Neural cell (in vitro differentiated cells): ENCODE measurements at regions not wholly inside any gene's neighbourhood (a gene's known extent, or its start where the extent isn't known, plus 50 kb on each side); places are given as distances from the start of the nearest gene placed in this dataset.

ENCODE experiments used
- H2AFZ ChIP-seq: fragments of 200-600, 300-800 bp; sonication (generic), shearing (Covaris generic); 2 replicates; pipeline ENCODE4 v1.6.0; 2014; ENCODE audit warnings: low read depth, mild to moderate bottlenecking, antibody characterized with exemption, low read length, moderate library complexity
- H3F3A ChIP-seq: fragments of 200-600 bp; shearing (Covaris generic); 2 replicates; pipeline ENCODE4 v1.6.1; 2016; ENCODE audit warnings: mild to moderate bottlenecking, moderate library complexity, mixed read lengths, antibody characterized with exemption, low read length; ENCODE audit not compliant: insufficient read depth, poor library complexity, severe bottlenecking
- H3K27ac ChIP-seq: fragments of 200-600, 300-800 bp; sonication (generic), shearing (Covaris generic); 2 replicates; pipeline ENCODE4 v1.5.1; 2014; ENCODE audit warnings: mild to moderate bottlenecking, low read length, moderate library complexity
- H3K27me3 ChIP-seq: fragments of 300-800, 200-600 bp; sonication (generic), shearing (Covaris generic); 2 replicates; pipeline ENCODE4 v1.6.0; 2014; ENCODE audit warnings: mild to moderate bottlenecking, low read depth, low read length, moderate library complexity; ENCODE audit not compliant: insufficient read depth
- H3K36me3 ChIP-seq: fragments of 300-800, 200-600 bp; sonication (generic), shearing (Covaris generic); 2 replicates; pipeline ENCODE4 v1.5.1; 2014; ENCODE audit warnings: mild to moderate bottlenecking, antibody characterized with exemption, low read length, moderate library complexity; ENCODE audit not compliant: insufficient read depth
- H3K4me2 ChIP-seq: fragments of 300-800, 200-600 bp; sonication (generic), shearing (Covaris generic); 2 replicates; pipeline ENCODE4 v1.6.0; 2014; ENCODE audit warnings: mild to moderate bottlenecking, low read length
- H3K4me3 ChIP-seq: fragments of 300-800, 200-600 bp; sonication (generic), shearing (Covaris generic); 2 replicates; pipeline ENCODE4 v1.5.1; 2014; ENCODE audit warnings: mild to moderate bottlenecking, low read length, moderate library complexity
- H3K79me2 ChIP-seq: fragments of 200-600 bp; shearing (Covaris generic); replicated peaks from 2 replicates; pipeline ENCODE4 v1.6.0; 2014; ENCODE audit warnings: mild to moderate bottlenecking, low read length, moderate library complexity; ENCODE audit not compliant: insufficient read depth
- H3K9ac ChIP-seq: fragments of 300-800, 200-600 bp; sonication (generic), shearing (Covaris generic); 2 replicates; pipeline ENCODE4 v1.6.1; 2016; ENCODE audit warnings: mild to moderate bottlenecking, low read length, mixed read lengths
- H3K9me2 ChIP-seq: fragments of 200-600 bp; shearing (Covaris generic); 2 replicates; pipeline ENCODE4 v1.6.1; 2016; ENCODE audit warnings: mild to moderate bottlenecking, low read length, mixed read lengths; ENCODE audit not compliant: insufficient read depth
- H3K9me3 ChIP-seq: fragments of 200-600, 300-800 bp; sonication (generic), shearing (Covaris generic); 2 replicates; pipeline ENCODE4 v1.6.1; 2016; ENCODE audit warnings: mild to moderate bottlenecking, mixed run types, low read length, moderate library complexity, mixed read lengths
- H4K20me1 ChIP-seq: fragments of 200-600 bp; shearing (Covaris generic); 2 replicates; pipeline ENCODE4 v1.6.1; 2016; ENCODE audit warnings: mild to moderate bottlenecking, mixed run types; ENCODE audit not compliant: insufficient read depth
- EP300 ChIP-seq: fragments of 450-650 bp; conservative IDR thresholded peaks from 2 replicates; pipeline ENCODE4 v1.6.1; 2014; ENCODE audit warnings: antibody characterized with exemption, mild to moderate bottlenecking, moderate library complexity; ENCODE audit not compliant: poor library complexity, severe bottlenecking
- EZH2 ChIP-seq: fragments of 200-600, 300-800 bp; shearing (Covaris generic), sonication (generic); IDR thresholded peaks from 2 replicates; pipeline ENCODE4 v1.6.1; 2014; ENCODE audit warnings: antibody characterized with exemption, low read length, borderline replicate concordance, mild to moderate bottlenecking; ENCODE audit not compliant: insufficient read depth, poor library complexity, severe bottlenecking
- MXI1 ChIP-seq: fragments of 450-650 bp; conservative IDR thresholded peaks from 2 replicates; pipeline ENCODE4 v1.6.1; 2014; ENCODE audit warnings: antibody characterized with exemption, mild to moderate bottlenecking; ENCODE audit not compliant: poor library complexity, severe bottlenecking
- POLR2AphosphoS5 ChIP-seq: IDR thresholded peaks from 2 replicates; pipeline ENCODE4 v1.6.1; 2012
- RAD21 ChIP-seq: fragments of 450-650 bp; conservative IDR thresholded peaks from 2 replicates; pipeline ENCODE4 v1.6.1; 2014; ENCODE audit warnings: antibody characterized with exemption, mild to moderate bottlenecking, moderate library complexity
- REST ChIP-seq: IDR thresholded peaks from 2 replicates; pipeline ENCODE4 v1.6.1; 2012; ENCODE audit warnings: borderline replicate concordance
- SMC3 ChIP-seq: fragments of 450-650 bp; conservative IDR thresholded peaks from 2 replicates; pipeline ENCODE4 v1.6.1; 2014; ENCODE audit warnings: antibody characterized with exemption, mild to moderate bottlenecking, moderate library complexity; ENCODE audit not compliant: poor library complexity
- TAF1 ChIP-seq: IDR thresholded peaks from 2 replicates; pipeline ENCODE4 v1.6.1; 2012; ENCODE audit warnings: low read depth
- TF ChIP-seq, protein P1 (sequence below): fragments of 450-650 bp; IDR thresholded peaks from 2 replicates; pipeline ENCODE4 v1.5.1; 2014; ENCODE audit warnings: antibody characterized with exemption, mild to moderate bottlenecking, moderate library complexity; ENCODE audit not compliant: poor library complexity, severe bottlenecking

DNA sequence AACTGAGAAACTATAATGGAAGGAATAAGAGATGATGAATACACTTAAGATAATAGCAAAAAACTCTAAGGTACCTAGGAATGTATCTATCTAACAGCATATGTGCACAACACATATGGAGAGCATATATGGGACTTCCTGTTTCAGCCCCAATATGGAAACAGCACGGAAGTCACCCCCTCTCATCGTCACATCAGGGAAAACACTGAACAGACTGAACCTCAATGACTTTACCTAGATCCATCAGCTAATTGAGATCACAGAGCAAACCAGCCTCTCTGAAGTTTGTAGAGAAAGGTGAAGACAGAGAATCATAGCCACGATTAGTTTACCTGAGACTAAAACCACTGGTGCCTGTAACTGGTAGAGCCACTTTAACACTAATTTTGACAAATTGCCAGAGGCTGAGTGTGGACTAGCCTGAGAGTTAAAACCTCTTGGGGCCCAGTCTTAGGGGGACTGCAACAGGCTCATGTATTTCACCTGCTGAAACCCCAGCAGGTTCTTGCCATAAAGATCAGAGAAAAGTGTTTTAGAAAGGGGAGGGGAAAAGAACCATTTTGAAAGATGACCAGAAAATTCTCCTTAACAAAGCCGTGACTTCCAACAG is 722.6 kb downstream of the TBC1D22A start:
- H3K9ac ChIP-seq, result no peak overlapping the region
- no peaks in the 10 kb centered on the region for H3F3A ChIP-seq
- no peak overlapping the region for H3K27ac ChIP-seq
- no peaks in the 10 kb centered on the region for H4K20me1 ChIP-seq
- no peaks in the 10 kb centered on the region for H3K79me2 ChIP-seq
- no peak overlapping the region for H3K4me2 ChIP-seq
- TF ChIP-seq POLR2AphosphoS5 (no peak), MXI1 (no peak), TAF1 (no peak), RAD21 (no peak), SMC3 (no peak)
- H3K4me3 ChIP-seq, result no peak overlapping the region
- H3K9me3 ChIP-seq, result no peaks in the 10 kb centered on the region
- H3K36me3 ChIP-seq, result no peaks in the 10 kb centered on the region
- no peaks in the 10 kb centered on the region for H3K9me2 ChIP-seq
- no peaks in the 10 kb centered on the region for H3K27me3 ChIP-seq
- no peak overlapping the region for H2AFZ ChIP-seq

GRCh38 chr22:47476231-47476630 is 713.8 kb downstream of the TBC1D22A start:
- no peaks in the 10 kb centered on the region for H3K36me3 ChIP-seq
- H3F3A ChIP-seq, result no peaks in the 10 kb centered on the region
- no peak for TF ChIP-seq POLR2AphosphoS5
- TF ChIP-seq, protein P1, sequence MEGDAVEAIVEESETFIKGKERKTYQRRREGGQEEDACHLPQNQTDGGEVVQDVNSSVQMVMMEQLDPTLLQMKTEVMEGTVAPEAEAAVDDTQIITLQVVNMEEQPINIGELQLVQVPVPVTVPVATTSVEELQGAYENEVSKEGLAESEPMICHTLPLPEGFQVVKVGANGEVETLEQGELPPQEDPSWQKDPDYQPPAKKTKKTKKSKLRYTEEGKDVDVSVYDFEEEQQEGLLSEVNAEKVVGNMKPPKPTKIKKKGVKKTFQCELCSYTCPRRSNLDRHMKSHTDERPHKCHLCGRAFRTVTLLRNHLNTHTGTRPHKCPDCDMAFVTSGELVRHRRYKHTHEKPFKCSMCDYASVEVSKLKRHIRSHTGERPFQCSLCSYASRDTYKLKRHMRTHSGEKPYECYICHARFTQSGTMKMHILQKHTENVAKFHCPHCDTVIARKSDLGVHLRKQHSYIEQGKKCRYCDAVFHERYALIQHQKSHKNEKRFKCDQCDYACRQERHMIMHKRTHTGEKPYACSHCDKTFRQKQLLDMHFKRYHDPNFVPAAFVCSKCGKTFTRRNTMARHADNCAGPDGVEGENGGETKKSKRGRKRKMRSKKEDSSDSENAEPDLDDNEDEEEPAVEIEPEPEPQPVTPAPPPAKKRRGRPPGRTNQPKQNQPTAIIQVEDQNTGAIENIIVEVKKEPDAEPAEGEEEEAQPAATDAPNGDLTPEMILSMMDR, result no peak
- TF ChIP-seq RAD21, result no peak
- TF ChIP-seq SMC3, result no peak
- no peak for TF ChIP-seq EP300
- no peak for TF ChIP-seq TAF1
- no peak overlapping the region for H3K4me3 ChIP-seq
- H2AFZ ChIP-seq, result no peak overlapping the region
- H3K79me2 ChIP-seq, result no peaks in the 10 kb centered on the region
- no peak overlapping the region for H3K4me2 ChIP-seq
- H4K20me1 ChIP-seq, result no peaks in the 10 kb centered on the region
- no peaks in the 10 kb centered on the region for H3K27me3 ChIP-seq
- no peak overlapping the region for H3K27ac ChIP-seq
- no peak overlapping the region for H3K9ac ChIP-seq
- no peaks in the 10 kb centered on the region for H3K9me3 ChIP-seq
- H3K9me2 ChIP-seq, result no peaks in the 10 kb centered on the region

DNA sequence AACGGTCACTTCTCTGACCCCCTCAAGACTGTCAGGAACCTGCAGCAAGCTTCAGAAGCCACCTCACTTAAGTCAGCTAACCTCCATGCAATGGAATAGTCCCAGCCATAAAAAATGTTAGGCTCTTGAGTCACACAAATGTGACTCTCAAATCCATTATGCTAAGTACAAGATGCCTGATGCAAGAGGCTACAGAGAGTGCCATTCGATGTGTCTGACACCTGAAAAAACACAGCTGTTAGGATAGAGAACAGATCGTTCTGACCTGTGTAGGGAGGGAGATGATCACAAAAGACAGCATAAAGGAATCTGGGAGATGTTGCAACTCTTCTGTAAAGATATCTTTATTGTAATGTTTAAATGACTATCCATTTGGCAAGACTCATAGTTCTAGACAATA is 712.4 kb downstream of the TBC1D22A start:
- Histone ChIP-seq H3K79me2 (no peaks in the 10 kb centered on the region), H3K27me3 (no peaks in the 10 kb centered on the region), H3K27ac (no peak overlapping the region), H3F3A (no peaks in the 10 kb centered on the region), H3K9ac (no peak overlapping the region), H2AFZ (no peak overlapping the region), H3K9me3 (no peaks in the 10 kb centered on the region), H3K4me3 (no peak overlapping the region), H3K9me2 (no peaks in the 10 kb centered on the region), H3K36me3 (no peaks in the 10 kb centered on the region), H4K20me1 (no peaks in the 10 kb centered on the region), H3K4me2 (no peak overlapping the region)
- TF ChIP-seq REST (no peak), RAD21 (no peak), TAF1 (no peak), SMC3 (no peak), POLR2AphosphoS5 (no peak), EP300 (no peak), MXI1 (no peak), EZH2 (no peak)
- TF ChIP-seq, protein P1, result no peak
